HG03097 (cell line): ENCODE measurements at regions not wholly inside any gene's neighbourhood (a gene's known extent, or its start where the extent isn't known, plus 50 kb on each side); places are given as distances from the start of the nearest gene placed in this dataset.
"Not testable (repeated sequence)": the region's sequence is repeated elsewhere in the genome, so short reads cannot be mapped to it uniquely, and the experiment has no call there.

ENCODE experiments used
- ATAC-seq: cut with Tn5 transposase; IDR thresholded peaks from one replicate; pipeline ENCODE4 v1.9.1; 2021; ENCODE audit not compliant: unreplicated experiment, low FRiP score

GRCh38 chr6:165854061-165854862 is 191.2 kb upstream of the PDE10A start:
- no peak for ATAC-seq

- no peak for ATAC-seq
These were observed 189.6 kb upstream of the PDE10A start for GRCh38 chr6:165852676-165853075.

- peak; percentile 91 for ATAC-seq
These were observed 187.5 kb upstream of the PDE10A start for GRCh38 chr6:165850434-165851019.

GRCh38 chr6:165849534-165850430 is 186.7 kb upstream of the PDE10A start:
- ATAC-seq: no peak

GRCh38 chr6:165848086-165848426 is 185.0 kb upstream of the PDE10A start:
- ATAC-seq: no peak

GRCh38 chr6:165847407-165848085 is 184.5 kb upstream of the PDE10A start:
- ATAC-seq: no peak

GRCh38 chr6:165846123-165846966 is 183.3 kb upstream of the PDE10A start:
- no peak for ATAC-seq

GRCh38 chr6:165845493-165845892 is 182.5 kb upstream of the PDE10A start:
- ATAC-seq: no peak

GRCh38 chr6:165844801-165845364 is 181.8 kb upstream of the PDE10A start:
- ATAC-seq: no peak

- ATAC-seq: no peak
These were observed 181.2 kb upstream of the PDE10A start for GRCh38 chr6:165844232-165844631.

GRCh38 chr6:165843568-165844113 is 180.6 kb upstream of the PDE10A start:
- ATAC-seq: no peak

GRCh38 chr6:165843121-165843520 is 180.1 kb upstream of the PDE10A start:
- no peak for ATAC-seq

GRCh38 chr6:165842281-165842936 is 179.4 kb upstream of the PDE10A start:
- no peak for ATAC-seq

- no peak for ATAC-seq
These were observed 178.1 kb upstream of the PDE10A start for GRCh38 chr6:165841153-165841558.

GRCh38 chr6:165837948-165838745 is 175.1 kb upstream of the PDE10A start:
- no peak for ATAC-seq

- ATAC-seq: not testable (repeated sequence)
These were observed 173.6 kb upstream of the PDE10A start for GRCh38 chr6:165836648-165837047.

GRCh38 chr6:165835410-165835851 is 172.4 kb upstream of the PDE10A start:
- ATAC-seq: no peak
